HG03095 (cell line): ENCODE measurements at regions not wholly inside any gene's neighbourhood (a gene's known extent, or its start where the extent isn't known, plus 50 kb on each side); places are given as distances from the start of the nearest gene placed in this dataset.

ENCODE experiments used
- ATAC-seq: cut with Tn5 transposase; IDR thresholded peaks from one replicate; pipeline ENCODE4 v1.9.1; 2021; ENCODE audit warnings: moderate library complexity; ENCODE audit not compliant: unreplicated experiment

GRCh38 chr16:62137996-62138395 lies 101.8 kb upstream of the CDH8 start:
- no peak for ATAC-seq

GRCh38 chr16:62135911-62136310 lies 99.7 kb upstream of the CDH8 start:
- no peak for ATAC-seq

DNA sequence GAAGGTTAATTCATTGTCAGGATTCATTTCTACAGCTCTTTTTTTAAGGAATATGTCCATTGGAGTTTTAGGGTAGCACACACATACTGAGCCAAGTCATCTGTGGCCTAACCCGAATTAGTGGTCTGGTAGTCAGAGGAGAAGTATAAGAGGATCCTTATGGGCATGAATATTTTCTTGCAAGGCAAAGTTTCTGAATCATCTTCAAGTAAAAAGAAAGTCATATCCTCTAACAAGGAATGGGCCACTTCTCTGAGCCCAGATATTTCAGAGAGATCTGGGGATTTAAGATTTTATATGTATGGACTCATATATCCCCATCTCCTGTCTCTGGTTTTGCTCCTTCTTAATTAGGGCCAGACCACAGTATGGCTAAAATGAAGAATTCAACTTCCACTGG lies 99.2 kb upstream of the CDH8 start:
- ATAC-seq: no peak

DNA sequence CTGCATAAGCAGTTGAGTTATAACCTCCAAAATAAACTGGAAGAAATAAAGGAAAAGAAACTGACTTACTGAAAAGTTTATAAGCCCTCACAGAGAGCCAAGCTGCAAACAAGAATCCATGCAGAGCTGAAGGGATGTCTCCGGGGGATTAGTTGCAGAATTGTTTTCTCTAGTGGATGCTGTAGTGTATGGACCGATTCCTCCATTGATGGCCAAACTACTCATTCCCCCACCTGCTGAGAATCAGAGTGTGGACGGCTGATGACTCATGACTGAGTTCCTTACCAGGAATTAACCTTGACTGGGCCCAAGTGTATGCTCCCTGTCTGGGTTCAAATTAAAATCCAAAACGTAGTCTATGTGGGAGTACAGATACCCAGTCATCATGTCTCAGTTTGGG lies 93.9 kb upstream of the CDH8 start:
- no peak for ATAC-seq

GRCh38 chr16:62105244-62105643 lies 69.0 kb upstream of the CDH8 start:
- ATAC-seq: no peak

DNA sequence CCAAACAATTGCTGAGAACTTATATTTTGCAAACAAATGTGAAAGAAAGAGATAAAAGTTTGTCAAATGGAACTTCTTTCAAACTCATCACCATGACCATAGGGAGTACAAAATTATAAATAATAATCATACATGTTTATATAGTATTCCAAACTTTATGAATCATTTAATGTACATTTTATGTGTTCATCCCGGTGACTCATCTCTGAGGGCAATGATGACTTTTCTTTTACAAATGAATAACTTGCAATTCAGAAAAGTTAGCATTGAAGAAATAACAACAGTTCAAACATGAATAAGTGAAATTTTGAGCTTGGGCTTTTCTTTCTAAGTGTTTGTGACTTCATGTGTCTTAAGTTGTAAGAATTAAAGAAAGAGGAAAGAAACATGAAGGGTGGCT lies 66.3 kb upstream of the CDH8 start:
- ATAC-seq: no peak

GRCh38 chr16:62100651-62101050 lies 64.4 kb upstream of the CDH8 start:
- no peak for ATAC-seq

- no peak for ATAC-seq
Observed at GRCh38 chr16:62089715-62090114, 53.5 kb upstream of the CDH8 start.

DNA sequence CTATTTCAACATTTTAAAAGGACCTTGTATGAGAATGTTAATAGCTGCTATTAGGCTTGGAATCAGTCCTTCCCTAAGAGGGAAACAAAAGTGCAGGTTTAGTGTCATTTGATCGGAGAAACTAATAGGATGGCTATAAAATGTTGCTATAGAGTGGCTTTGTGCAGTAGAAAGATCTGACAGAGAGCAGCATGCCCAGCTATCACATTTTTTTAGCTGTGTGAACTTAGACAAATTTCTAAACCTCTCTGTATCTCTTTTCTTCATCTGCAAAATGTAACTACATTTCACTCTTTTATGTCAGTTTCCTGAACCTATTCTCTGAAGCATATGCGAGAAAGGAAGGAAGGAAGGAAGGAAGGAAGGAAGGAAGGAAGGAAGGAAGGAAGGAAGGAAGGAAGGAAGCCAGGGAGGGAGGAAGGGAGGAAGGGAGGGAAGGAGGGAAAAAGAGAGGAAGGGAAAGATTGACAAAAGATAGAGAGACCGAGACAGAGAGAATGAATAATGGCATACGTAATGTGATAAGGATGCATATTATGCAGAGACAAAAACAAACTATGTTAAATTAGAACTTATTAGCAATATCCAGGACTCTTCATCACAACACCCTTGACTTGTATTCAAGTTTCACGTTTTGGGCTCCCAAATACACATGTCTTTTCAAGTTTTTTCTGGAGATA lies 52.6 kb upstream of the CDH8 start:
- ATAC-seq: no peak
